Left renal pelvis (tissue), 4 donors: ENCODE measurements at regions not wholly inside any gene's neighbourhood (a gene's known extent, or its start where the extent isn't known, plus 50 kb on each side); places are given as distances from the start of the nearest gene placed in this dataset.

Source experiments
- DNase-seq, 4 donors: peaks; one replicate each; pipeline ENCODE4 v3.0.0-alpha.2; 2013; ENCODE audit warnings: low read depth in 4 of 4, low spot score in 3 of 4

GRCh38 chr13:40231751-40232150 is 434.7 kb downstream of the FOXO1 start:
- DNase-seq: no peak

- DNase-seq: no peak
Measured at GRCh38 chr13:40232311-40233040, 434.0 kb downstream of the FOXO1 start.

GRCh38 chr13:40233731-40234195 is 432.7 kb downstream of the FOXO1 start:
- peak in 3 of 4 donors; percentile 12 to 48 (median 22) for DNase-seq

- DNase-seq: no peak
Measured at GRCh38 chr13:40235160-40235796, 431.2 kb downstream of the FOXO1 start.

- DNase-seq: no peak
Measured at GRCh38 chr13:40236566-40237168, 429.8 kb downstream of the FOXO1 start.

- DNase-seq: no peak
Measured at GRCh38 chr13:40238761-40239160, 427.7 kb downstream of the FOXO1 start.

- DNase-seq: no peak
Measured at GRCh38 chr13:40240293-40240692, 426.1 kb downstream of the FOXO1 start.

- DNase-seq: no peak
Measured at GRCh38 chr13:40241125-40241798, 425.2 kb downstream of the FOXO1 start.

GRCh38 chr13:40243047-40243446 is 423.4 kb downstream of the FOXO1 start:
- DNase-seq: no peak

- DNase-seq: no peak
Measured at GRCh38 chr13:40243982-40244381, 422.5 kb downstream of the FOXO1 start.

- DNase-seq: no peak
Measured at GRCh38 chr13:40245567-40245966, 420.9 kb downstream of the FOXO1 start.

- no peak for DNase-seq
Measured at GRCh38 chr13:40247845-40248244, 418.6 kb downstream of the FOXO1 start.

GRCh38 chr13:40251343-40252032 is 415.0 kb downstream of the FOXO1 start:
- no peak for DNase-seq

- DNase-seq: no peak
Measured at GRCh38 chr13:40252241-40252640, 414.2 kb downstream of the FOXO1 start.

GRCh38 chr13:40252676-40253075 is 413.8 kb downstream of the FOXO1 start:
- DNase-seq: no peak

- DNase-seq: no peak
Measured at GRCh38 chr13:40254394-40254793, 412.0 kb downstream of the FOXO1 start.

GRCh38 chr13:40255551-40255950 is 410.9 kb downstream of the FOXO1 start:
- DNase-seq: no peak

GRCh38 chr13:40259899-40260298 is 406.5 kb downstream of the FOXO1 start:
- DNase-seq: no peak

- DNase-seq: no peak
Measured at GRCh38 chr13:40261336-40261735, 405.1 kb downstream of the FOXO1 start.

GRCh38 chr13:40261947-40262346 is 404.5 kb downstream of the FOXO1 start:
- no peak for DNase-seq

GRCh38 chr13:40269086-40269485 is 397.4 kb downstream of the FOXO1 start:
- DNase-seq: no peak
